B cell (primary cell): ENCODE measurements at regions not wholly inside any gene's neighbourhood (a gene's known extent, or its start where the extent isn't known, plus 50 kb on each side); places are given as distances from the start of the nearest gene placed in this dataset.

Source experiments
- ATAC-seq: fragments of 200-7000 bp; cut with Tn5 transposase; one replicate; pipeline ENCODE4 v1.10.0; 2021; ENCODE audit warnings: low read depth, mild to moderate bottlenecking, moderate number of reproducible peaks, moderate library complexity
- CTCF ChIA-PET: fragments of 350-600 bp; sonication (Branson Sonifier 250); formaldehyde crosslinking; loops from one replicate; lab custom pipeline; 2021; ENCODE audit warnings: antibody characterized with exemption, inconsistent platforms; lab: Charles Lee
- POLR2A ChIA-PET: fragments of 350-600 bp; sonication (Branson Sonifier 250); formaldehyde crosslinking; loops from one replicate; lab custom pipeline; 2021; ENCODE audit warnings: antibody characterized with exemption; lab: Charles Lee
- DNase-seq: peaks from one replicate; pipeline ENCODE4 v3.0.0; 2013
- H2AFZ ChIP-seq: 2 replicates; pipeline ENCODE4 v1.6.1; 2012; ENCODE audit warnings: mild to moderate bottlenecking, low read depth, low read length; ENCODE audit not compliant: insufficient read depth, poor library complexity, severe bottlenecking
- H3K27ac ChIP-seq, 2 donors: 1 replicate in 1 of 2; 2 replicates in 1 of 2; pipeline ENCODE4 v1.5.1; 2012 to 2013; ENCODE audit warnings: low read length in 2 of 2, mild to moderate bottlenecking in 2 of 2, moderate library complexity in 1 of 2
- H3K27me3 ChIP-seq, 4 experiments: fragments of 200-600 bp in 1 of 4; sonication (generic) in 1 of 4; replicated peaks in 1 of 4; 1 replicate in 2 of 4; 2 replicates in 2 of 4; pipeline versions ENCODE4 v1.6.1 to v1.7.0; 2013 to 2016; ENCODE audit warnings: low read length in 3 of 4, mild to moderate bottlenecking in 2 of 4, mixed read lengths in 1 of 4, moderate library complexity in 1 of 4; ENCODE audit not compliant: insufficient read depth in 4 of 4, control insufficient read depth in 3 of 4; ENCODE audit errors: control extremely low read depth in 1 of 4
- H3K36me3 ChIP-seq, 2 experiments: replicated peaks in 1 of 2; 1 replicate in 1 of 2; 2 replicates in 1 of 2; pipeline versions ENCODE4 v1.6.1 to v1.7.1; 2013; ENCODE audit warnings: low read length in 1 of 2; ENCODE audit not compliant: insufficient read depth in 2 of 2, control insufficient read depth in 1 of 2; ENCODE audit errors: control extremely low read depth in 1 of 2, extremely low read depth in 1 of 2
- H3K4me1 ChIP-seq, 2 donors: fragments of 200-600 bp in 1 of 2; sonication (generic) in 1 of 2; 1 replicate in 1 of 2; 2 replicates in 1 of 2; pipeline versions ENCODE4 v1.5.1 to v1.6.1; 2013 to 2017; ENCODE audit warnings: low read length in 2 of 2; ENCODE audit not compliant: control insufficient read depth in 2 of 2, insufficient read depth in 2 of 2
- H3K4me2 ChIP-seq: replicated peaks from 2 replicates; pipeline ENCODE3; 2012; ENCODE audit warnings: mild to moderate bottlenecking, low read depth, low read length; ENCODE audit not compliant: poor library complexity, severe bottlenecking
- H3K4me3 ChIP-seq, 5 experiments: fragments of 200-600 bp in 1 of 5; sonication (generic) in 1 of 5; 1 replicate in 3 of 5; 2 replicates in 2 of 5; pipeline versions ENCODE4 v1.5.1 to v1.7.0; 2011 to 2016; ENCODE audit warnings: low read length in 4 of 5, mild to moderate bottlenecking in 4 of 5, low read depth in 2 of 5, control low read depth in 1 of 5, moderate library complexity in 1 of 5; ENCODE audit not compliant: insufficient read depth in 1 of 5; ENCODE audit errors: control extremely low read depth in 1 of 5, extremely low read depth in 1 of 5
- H3K79me2 ChIP-seq: fragments of 200-600 bp; sonication (generic); one replicate; pipeline ENCODE4 v1.6.0; 2016; ENCODE audit warnings: low read length; ENCODE audit not compliant: control insufficient read depth, insufficient read depth
- H3K9ac ChIP-seq: fragments of 200-600 bp; sonication (generic); 2 replicates; pipeline ENCODE4 v1.6.1; 2017; ENCODE audit warnings: mild to moderate bottlenecking, low read length, moderate library complexity
- H3K9me3 ChIP-seq, 3 donors: one replicate each; pipeline versions ENCODE4 v1.6.1 to v1.7.1; 2013; ENCODE audit warnings: low read length in 2 of 3; ENCODE audit not compliant: control insufficient read depth in 2 of 3, insufficient read depth in 1 of 3; ENCODE audit errors: control extremely low read depth in 1 of 3
- H4K20me1 ChIP-seq: 2 replicates; pipeline ENCODE4 v1.6.0; 2012; ENCODE audit warnings: mild to moderate bottlenecking, low read length; ENCODE audit not compliant: insufficient read depth, control insufficient read depth, poor library complexity, severe bottlenecking
- H3K27ac Mint-ChIP-seq: one replicate; pipeline ENCODE4 v1.8.0; 2021; ENCODE audit warnings: mixed read lengths
- H3K27me3 Mint-ChIP-seq: one replicate; pipeline ENCODE4 v1.8.0; 2021; ENCODE audit warnings: mixed read lengths
- H3K4me1 Mint-ChIP-seq: one replicate; pipeline ENCODE4 v1.8.0; 2021; ENCODE audit warnings: mixed read lengths
- H3K4me3 Mint-ChIP-seq: one replicate; pipeline ENCODE4 v1.8.0; 2021; ENCODE audit warnings: mixed read lengths
- H3K9me3 Mint-ChIP-seq: one replicate; pipeline ENCODE4 v1.8.0; 2022; ENCODE audit warnings: mixed read lengths; ENCODE audit not compliant: insufficient read depth
- CTCF ChIP-seq: fragments of 200-600 bp; IDR thresholded peaks from one replicate; pipeline ENCODE4 v1.8.0; 2022; ENCODE audit warnings: antibody characterized with exemption, mild to moderate bottlenecking
- EZH2 ChIP-seq: IDR thresholded peaks from 2 replicates; pipeline ENCODE4 v1.6.1; 2012; ENCODE audit warnings: borderline replicate concordance, low read depth, mild to moderate bottlenecking, moderate library complexity, low read length; ENCODE audit not compliant: insufficient read depth, poor library complexity, severe bottlenecking
- WGBS: methylation state at CpG from one replicate; pipeline ENCODE4 v1.1.5; 2013; ENCODE audit warnings: missing lambda C conversion rate; ENCODE audit not compliant: insufficient coverage; 5-methylcytosine and 5-hydroxymethylcytosine counted together
- intact Hi-C: fragments of 100-400 bp; cut with micrococcal nuclease; formaldehyde crosslinking; loops from one replicate; pipeline ENCODE4 v1.10.0; 2022

- H3K27me3 ChIP-seq, result no peaks in the 10 kb centered on the region
- peaks cover 2% of the 10 kb centered on the region for H3K9me3 Mint-ChIP-seq
- POLR2A ChIA-PET, result no interaction called here
- no peaks in the 10 kb centered on the region for H3K9me3 ChIP-seq
- DNase-seq, result no peak
- no peak overlapping the region for H3K27ac ChIP-seq
- intact Hi-C loops, result no loop called here
- TF ChIP-seq CTCF, result no peak
- no peak for TF ChIP-seq EZH2
- H3K4me3 ChIP-seq, result no peak overlapping the region
- no peak for ATAC-seq
- H3K4me1 Mint-ChIP-seq, result no peaks in the 10 kb centered on the region
- no peak overlapping the region for H3K4me2 ChIP-seq
- H3K79me2 ChIP-seq, result no peaks in the 10 kb centered on the region
- no peak overlapping the region for H3K4me3 Mint-ChIP-seq
- no peaks in the 10 kb centered on the region for H4K20me1 ChIP-seq
- 90% methylated on average over 2 of the region's 5 CpGs for WGBS
- no peaks in the 10 kb centered on the region for H3K4me1 ChIP-seq
- H3K36me3 ChIP-seq, result no peaks in the 10 kb centered on the region
- no peak overlapping the region for H2AFZ ChIP-seq
- no peak overlapping the region for H3K9ac ChIP-seq
- CTCF ChIA-PET, result no interaction called here
- H3K27me3 Mint-ChIP-seq, result no peaks in the 10 kb centered on the region
- no peak overlapping the region for H3K27ac Mint-ChIP-seq
These were observed 2110.3 kb upstream of the CELF4 start for GRCh38 chr18:39675906-39676305.

GRCh38 chr18:39675368-39675767, 2109.8 kb upstream of the CELF4 start:
- 93% methylated on average over 2 of the region's 3 CpGs for WGBS
- Histone ChIP-seq H4K20me1 (no peaks in the 10 kb centered on the region), H3K4me3 (no peak overlapping the region), H3K27me3 (no peaks in the 10 kb centered on the region), H3K79me2 (no peaks in the 10 kb centered on the region), H3K4me1 (no peaks in the 10 kb centered on the region), H3K9me3 (no peaks in the 10 kb centered on the region), H2AFZ (no peak overlapping the region), H3K9ac (no peak overlapping the region), H3K36me3 (no peaks in the 10 kb centered on the region), H3K27ac (no peak overlapping the region), H3K4me2 (no peak overlapping the region)
- no peaks in the 10 kb centered on the region for H3K4me1 Mint-ChIP-seq
- no peak overlapping the region for H3K27ac Mint-ChIP-seq
- H3K9me3 Mint-ChIP-seq, result peaks cover 2% of the 10 kb centered on the region
- ChIA-PET CTCF (no interaction called here), POLR2A (no interaction called here)
- intact Hi-C loops, result no loop called here
- ATAC-seq, result no peak
- no peak overlapping the region for H3K4me3 Mint-ChIP-seq
- H3K27me3 Mint-ChIP-seq, result no peaks in the 10 kb centered on the region
- DNase-seq, result no peak
- no peak for TF ChIP-seq CTCF
- no peak for TF ChIP-seq EZH2
